WTC11 (cell line): ENCODE measurements at regions not wholly inside any gene's neighbourhood (a gene's known extent, or its start where the extent isn't known, plus 50 kb on each side); places are given as distances from the start of the nearest gene placed in this dataset.

ENCODE experiments used
- CREM ChIP-seq: sonication (generic); formaldehyde crosslinking; IDR thresholded peaks from 2 replicates; pipeline ENCODE4 v1.8.1; 2022; ENCODE audit warnings: mild to moderate bottlenecking, missing genetic modification reagents, moderate library complexity
- MLX ChIP-seq: sonication (generic); formaldehyde crosslinking; IDR thresholded peaks from 2 replicates; pipeline ENCODE4 v1.8.1; 2023; ENCODE audit warnings: mild to moderate bottlenecking, missing genetic modification reagents, moderate library complexity
- TF ChIP-seq, protein P1 (sequence below): fragments of 200-600 bp; IDR thresholded peaks from 2 replicates; pipeline ENCODE4 v1.8.0; 2022; ENCODE audit warnings: antibody characterized with exemption

- TF ChIP-seq MLX (CRISPR knock-in tag) (no peak), CREM (CRISPR knock-in tag) (no peak)
- TF ChIP-seq, protein P1, sequence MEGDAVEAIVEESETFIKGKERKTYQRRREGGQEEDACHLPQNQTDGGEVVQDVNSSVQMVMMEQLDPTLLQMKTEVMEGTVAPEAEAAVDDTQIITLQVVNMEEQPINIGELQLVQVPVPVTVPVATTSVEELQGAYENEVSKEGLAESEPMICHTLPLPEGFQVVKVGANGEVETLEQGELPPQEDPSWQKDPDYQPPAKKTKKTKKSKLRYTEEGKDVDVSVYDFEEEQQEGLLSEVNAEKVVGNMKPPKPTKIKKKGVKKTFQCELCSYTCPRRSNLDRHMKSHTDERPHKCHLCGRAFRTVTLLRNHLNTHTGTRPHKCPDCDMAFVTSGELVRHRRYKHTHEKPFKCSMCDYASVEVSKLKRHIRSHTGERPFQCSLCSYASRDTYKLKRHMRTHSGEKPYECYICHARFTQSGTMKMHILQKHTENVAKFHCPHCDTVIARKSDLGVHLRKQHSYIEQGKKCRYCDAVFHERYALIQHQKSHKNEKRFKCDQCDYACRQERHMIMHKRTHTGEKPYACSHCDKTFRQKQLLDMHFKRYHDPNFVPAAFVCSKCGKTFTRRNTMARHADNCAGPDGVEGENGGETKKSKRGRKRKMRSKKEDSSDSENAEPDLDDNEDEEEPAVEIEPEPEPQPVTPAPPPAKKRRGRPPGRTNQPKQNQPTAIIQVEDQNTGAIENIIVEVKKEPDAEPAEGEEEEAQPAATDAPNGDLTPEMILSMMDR, result no peak
Measured at GRCh38 chr11:86148345-86148747, 79.5 kb upstream of the PICALM start.
